Naive thymus-derived CD4-positive, alpha-beta T cell (primary cell): ENCODE measurements at regions not wholly inside any gene's neighbourhood (a gene's known extent, or its start where the extent isn't known, plus 50 kb on each side); places are given as distances from the start of the nearest gene placed in this dataset.

ENCODE experiments used
- ATAC-seq: fragments of 150-1000 bp; cut with Tn5 transposase; 2 replicates; pipeline ENCODE4 v1.10.0; 2021; ENCODE audit warnings: mild to moderate bottlenecking, moderate library complexity
- CTCF ChIA-PET: fragments of 350-600 bp; sonication (Branson Sonifier 250); formaldehyde crosslinking; loops from one replicate; lab custom pipeline; 2021; ENCODE audit warnings: antibody characterized with exemption; lab: Charles Lee
- POLR2A ChIA-PET: fragments of 350-600 bp; sonication (Branson Sonifier 250); formaldehyde crosslinking; loops from one replicate; lab custom pipeline; 2021; ENCODE audit warnings: antibody characterized with exemption, inconsistent platforms; lab: Charles Lee
- DNase-seq, 9 donors: peaks; one replicate each; pipeline versions ENCODE4 v3.0.0 to v3.0.0-alpha.2; 2020 to 2022; ENCODE audit warnings: mixed read lengths in 1 of 9
- H3K27ac ChIP-seq: one replicate; pipeline ENCODE4 v1.7.0; 2013; ENCODE audit warnings: mild to moderate bottlenecking, low read depth, low read length, moderate library complexity
- H3K27me3 ChIP-seq, 2 donors: one replicate each; pipeline ENCODE4 v1.7.0; 2013; ENCODE audit warnings: low read length in 2 of 2, mild to moderate bottlenecking in 2 of 2, moderate library complexity in 2 of 2; ENCODE audit not compliant: control insufficient read depth in 2 of 2, insufficient read depth in 2 of 2
- H3K36me3 ChIP-seq, 3 experiments: 1 replicate in 2 of 3; 2 replicates in 1 of 3; pipeline ENCODE4 v1.7.0; 2013; ENCODE audit warnings: low read length in 3 of 3, mild to moderate bottlenecking in 3 of 3, moderate library complexity in 1 of 3; ENCODE audit not compliant: insufficient read depth in 3 of 3, control insufficient read depth in 2 of 3
- H3K4me1 ChIP-seq, 2 donors: one replicate each; pipeline ENCODE4 v1.7.0; 2013; ENCODE audit warnings: low read length in 2 of 2, mild to moderate bottlenecking in 2 of 2, moderate library complexity in 1 of 2; ENCODE audit not compliant: control insufficient read depth in 2 of 2, insufficient read depth in 2 of 2
- H3K4me3 ChIP-seq: 2 replicates; pipeline ENCODE4 v1.7.0; 2013; ENCODE audit warnings: mild to moderate bottlenecking, low read length
- H3K9me3 ChIP-seq, 3 experiments: 1 replicate in 2 of 3; 2 replicates in 1 of 3; pipeline ENCODE4 v1.7.0; 2013; ENCODE audit warnings: low read length in 3 of 3; ENCODE audit not compliant: control insufficient read depth in 2 of 3
- H3K27ac Mint-ChIP-seq, 9 donors: one replicate each; pipeline ENCODE4 v1.8.0; 2020 to 2022; ENCODE audit warnings: mixed read lengths in 9 of 9, mild to moderate bottlenecking in 8 of 9, moderate library complexity in 5 of 9, inconsistent platforms in 2 of 9
- H3K27me3 Mint-ChIP-seq, 5 donors: one replicate each; pipeline ENCODE4 v1.8.0; 2021 to 2022; ENCODE audit warnings: mixed read lengths in 5 of 5, mild to moderate bottlenecking in 1 of 5
- H3K36me3 Mint-ChIP-seq, 5 donors: one replicate each; pipeline ENCODE4 v1.8.0; 2020 to 2022; ENCODE audit warnings: mixed read lengths in 5 of 5, mild to moderate bottlenecking in 3 of 5, inconsistent platforms in 1 of 5
- H3K4me1 Mint-ChIP-seq, 7 donors: one replicate each; pipeline ENCODE4 v1.8.0; 2020 to 2022; ENCODE audit warnings: mixed read lengths in 7 of 7, mild to moderate bottlenecking in 3 of 7, inconsistent platforms in 1 of 7
- H3K4me3 Mint-ChIP-seq, 10 donors: one replicate each; pipeline ENCODE4 v1.8.0; 2020 to 2022; ENCODE audit warnings: mild to moderate bottlenecking in 10 of 10, mixed read lengths in 10 of 10, moderate library complexity in 6 of 10, inconsistent platforms in 2 of 10
- H3K9me3 Mint-ChIP-seq, 11 donors: one replicate each; pipeline ENCODE4 v1.8.0; 2020 to 2022; ENCODE audit warnings: mixed read lengths in 11 of 11, mild to moderate bottlenecking in 4 of 11, inconsistent platforms in 1 of 11, moderate library complexity in 1 of 11
- intact Hi-C, 2 donors: fragments of 100-400 bp; cut with micrococcal nuclease; formaldehyde crosslinking; loops; one replicate each; pipeline ENCODE4 v1.15.1; 2023

- H3K27me3 Mint-ChIP-seq: peaks cover 6 to 24% (median 12%) of the 10 kb centered on the region in 5 donors
- no peak for ATAC-seq
- no peaks in the 10 kb centered on the region for H3K36me3 ChIP-seq
- no peak overlapping the region for H3K27ac ChIP-seq
- no peak overlapping the region for H3K27ac Mint-ChIP-seq
- ChIA-PET CTCF (interaction anchor here (0.6 kb wide), 1 partner anchor 503 kb away, joined by 3 read pairs; no protein-coding TSS in a partner anchor), POLR2A (no interaction called here)
- no peaks in the 10 kb centered on the region for H3K36me3 Mint-ChIP-seq
- no peaks in the 10 kb centered on the region for H3K27me3 ChIP-seq
- H3K4me1 ChIP-seq: no peaks in the 10 kb centered on the region
- DNase-seq: no peak
- intact Hi-C loops: no loop called here
- no peaks in the 10 kb centered on the region for H3K4me1 Mint-ChIP-seq
- H3K4me3 Mint-ChIP-seq: no peak overlapping the region
- no peak overlapping the region for H3K4me3 ChIP-seq
- H3K9me3 ChIP-seq: no peaks in the 10 kb centered on the region
- peaks cover 0 to 1% (median 0%) of the 10 kb centered on the region in 11 donors for H3K9me3 Mint-ChIP-seq
These were observed 133.0 kb downstream of the EMX2 start for GRCh38 chr10:117675514-117676055.

- intact Hi-C loops: no loop called here
- Mint-ChIP-seq H3K4me1 (no peaks in the 10 kb centered on the region), H3K4me3 (no peak overlapping the region), H3K27ac (no peak overlapping the region), H3K27me3 (peaks cover 6 to 24% (median 12%) of the 10 kb centered on the region in 5 donors), H3K36me3 (no peaks in the 10 kb centered on the region), H3K9me3 (peaks cover 0 to 1% (median 0%) of the 10 kb centered on the region in 11 donors)
- no peaks in the 10 kb centered on the region for H3K9me3 ChIP-seq
- POLR2A ChIA-PET: no interaction called here
- no peaks in the 10 kb centered on the region for H3K27me3 ChIP-seq
- no peak overlapping the region for H3K27ac ChIP-seq
- CTCF ChIA-PET: no interaction called here
- no peaks in the 10 kb centered on the region for H3K4me1 ChIP-seq
- H3K36me3 ChIP-seq: no peaks in the 10 kb centered on the region
- no peak for DNase-seq
- no peak overlapping the region for H3K4me3 ChIP-seq
- ATAC-seq: no peak
These were observed 134.7 kb downstream of the EMX2 start for GRCh38 chr10:117677239-117677638.

GRCh38 chr10:117677890-117678500 is 135.4 kb downstream of the EMX2 start:
- Mint-ChIP-seq H3K27ac (no peak overlapping the region), H3K9me3 (peaks cover 0 to 1% (median 0%) of the 10 kb centered on the region in 11 donors), H3K27me3 (peaks cover 6 to 24% (median 12%) of the 10 kb centered on the region in 5 donors), H3K4me3 (no peak overlapping the region), H3K4me1 (no peaks in the 10 kb centered on the region), H3K36me3 (no peaks in the 10 kb centered on the region)
- Histone ChIP-seq H3K4me3 (no peak overlapping the region), H3K27ac (no peak overlapping the region), H3K4me1 (no peaks in the 10 kb centered on the region), H3K36me3 (no peaks in the 10 kb centered on the region), H3K27me3 (no peaks in the 10 kb centered on the region), H3K9me3 (no peaks in the 10 kb centered on the region)
- POLR2A ChIA-PET: no interaction called here
- CTCF ChIA-PET: no interaction called here
- ATAC-seq (no peak), DNase-seq (no peak)
- intact Hi-C loops: no loop called here

- H3K36me3 ChIP-seq: no peaks in the 10 kb centered on the region
- ATAC-seq (no peak), DNase-seq (no peak)
- H3K27me3 ChIP-seq: no peaks in the 10 kb centered on the region
- Mint-ChIP-seq H3K9me3 (peaks cover 0 to 1% (median 0%) of the 10 kb centered on the region in 11 donors), H3K4me1 (peaks cover 0 to 2% (median 0%) of the 10 kb centered on the region in 7 donors), H3K27me3 (peaks cover 4 to 22% (median 10%) of the 10 kb centered on the region in 5 donors), H3K4me3 (no peak overlapping the region), H3K36me3 (no peaks in the 10 kb centered on the region), H3K27ac (no peak overlapping the region)
- no peaks in the 10 kb centered on the region for H3K4me1 ChIP-seq
- intact Hi-C loops: no loop called here
- ChIA-PET CTCF (no interaction called here), POLR2A (no interaction called here)
- no peak overlapping the region for H3K27ac ChIP-seq
- no peaks in the 10 kb centered on the region for H3K9me3 ChIP-seq
- no peak overlapping the region for H3K4me3 ChIP-seq
These were observed 138.1 kb downstream of the EMX2 start for GRCh38 chr10:117680601-117681000.

GRCh38 chr10:117681104-117681503 is 138.6 kb downstream of the EMX2 start:
- intact Hi-C loops: no loop called here
- Histone ChIP-seq H3K36me3 (no peaks in the 10 kb centered on the region), H3K4me1 (no peaks in the 10 kb centered on the region), H3K4me3 (no peak overlapping the region), H3K27ac (no peak overlapping the region), H3K9me3 (no peaks in the 10 kb centered on the region), H3K27me3 (no peaks in the 10 kb centered on the region)
- DNase-seq: no peak
- Mint-ChIP-seq H3K4me1 (peaks cover 0 to 2% (median 0%) of the 10 kb centered on the region in 7 donors), H3K27me3 (peaks cover 3 to 25% (median 15%) of the 10 kb centered on the region in 5 donors), H3K27ac (no peak overlapping the region), H3K4me3 (no peak overlapping the region), H3K36me3 (no peaks in the 10 kb centered on the region), H3K9me3 (peaks cover 0 to 1% (median 0%) of the 10 kb centered on the region in 11 donors)
- ChIA-PET POLR2A (no interaction called here), CTCF (no interaction called here)
- ATAC-seq: no peak

GRCh38 chr10:117684046-117684610 is 141.6 kb downstream of the EMX2 start:
- CTCF ChIA-PET: no interaction called here

More at GRCh38 chr10:117684046-117684610, 141.6 kb downstream of the EMX2 start:
- no peaks in the 10 kb centered on the region for H3K9me3 Mint-ChIP-seq
- POLR2A ChIA-PET: no interaction called here
- H3K4me3 Mint-ChIP-seq: no peak overlapping the region
- H3K4me1 Mint-ChIP-seq: peaks cover 0 to 2% (median 0%) of the 10 kb centered on the region in 7 donors
- peaks cover 2 to 16% (median 12%) of the 10 kb centered on the region in 5 donors for H3K27me3 Mint-ChIP-seq
- no peak overlapping the region for H3K4me3 ChIP-seq
- intact Hi-C loops: no loop called here
- H3K36me3 Mint-ChIP-seq: no peaks in the 10 kb centered on the region
- H3K27ac ChIP-seq: no peak overlapping the region
- no peak overlapping the region for H3K27ac Mint-ChIP-seq
- H3K9me3 ChIP-seq: no peaks in the 10 kb centered on the region
- no peaks in the 10 kb centered on the region for H3K27me3 ChIP-seq
- ATAC-seq (no peak), DNase-seq (no peak)
- no peaks in the 10 kb centered on the region for H3K4me1 ChIP-seq
- H3K36me3 ChIP-seq: no peaks in the 10 kb centered on the region
